ENCODE measurements at regions not wholly inside any gene's neighbourhood (a gene's known extent, or its start where the extent isn't known, plus 50 kb on each side); places are given as distances from the start of the nearest gene placed in this dataset.

DNA sequence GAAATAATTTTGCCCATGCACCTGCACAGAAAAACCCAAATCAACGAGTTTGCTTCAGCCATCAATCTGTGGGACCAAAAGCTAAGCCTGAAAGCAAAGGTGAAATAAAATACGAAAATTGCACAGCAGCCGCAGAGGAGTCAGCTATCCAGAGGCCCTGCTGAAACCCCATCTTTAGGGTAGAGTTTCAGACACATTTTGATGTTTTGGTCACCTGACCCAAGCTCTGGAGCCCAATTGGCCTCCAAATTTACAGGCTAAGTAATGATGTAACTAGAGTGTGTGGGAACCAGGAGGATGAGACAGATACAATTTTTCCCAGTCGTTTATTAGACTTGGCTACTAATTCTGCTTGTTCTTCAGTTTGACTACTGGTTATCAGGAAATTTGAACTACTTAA, 308.6 kb upstream of the ATP11B start:
- WGBS, result 78% methylated on average over 4 of the region's 4 CpGs
- no peaks in the 10 kb centered on the region for H3K27me3 ChIP-seq
- TF ChIP-seq CTCF (IDR thresholded peaks at IDR 0.05), result no peak
- TF ChIP-seq POLR2A (IDR thresholded peaks at IDR 0.05), result no peak
- TF ChIP-seq POLR2AphosphoS5 (IDR thresholded peaks at IDR 0.05), result no peak
- no peak for TF ChIP-seq EP300 (IDR thresholded peaks at IDR 0.05)
- no peak for DNase-seq (ENCODE audit: low spot score in 2 of 2)
- H3K4me1 ChIP-seq, result peaks cover 15% of the 10 kb centered on the region
- no peak overlapping the region for H3K27ac ChIP-seq
- H3K9me3 ChIP-seq, result no peaks in the 10 kb centered on the region
- no peaks in the 10 kb centered on the region for H3K36me3 ChIP-seq
- no peak overlapping the region for H3K4me3 ChIP-seq

DNA sequence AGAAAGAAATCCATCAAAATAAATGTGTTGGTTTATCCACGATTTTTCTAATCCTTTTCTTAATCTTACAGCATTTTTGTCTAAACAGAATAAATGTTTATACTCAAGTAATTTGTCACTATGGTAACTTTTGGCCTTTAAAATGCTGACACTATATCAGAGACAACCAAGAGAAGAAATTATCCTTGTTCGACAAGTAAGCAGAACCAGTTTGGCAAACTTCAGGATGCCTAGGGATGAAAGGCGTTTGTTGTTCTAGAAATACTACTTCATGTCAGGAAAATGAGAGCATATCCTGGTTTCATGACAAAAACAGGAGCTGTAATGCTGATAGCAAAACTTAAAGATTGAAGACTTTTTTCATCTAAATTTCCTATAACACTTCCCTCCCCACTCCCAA, 308.0 kb upstream of the ATP11B start:
- no peak for DNase-seq (ENCODE audit: low spot score in 2 of 2)
- no peak overlapping the region for H3K4me3 ChIP-seq
- WGBS, result 27% methylated on average over 3 of the region's 3 CpGs
- H3K9me3 ChIP-seq, result no peaks in the 10 kb centered on the region
- peak overlapping the region; percentile 47 for H3K27ac ChIP-seq
- TF ChIP-seq EP300 (IDR thresholded peaks at IDR 0.05), result no peak
- no peak for TF ChIP-seq POLR2AphosphoS5 (IDR thresholded peaks at IDR 0.05)
- no peak for TF ChIP-seq POLR2A (IDR thresholded peaks at IDR 0.05)
- TF ChIP-seq CTCF (IDR thresholded peaks at IDR 0.05), result no peak
- peaks cover 15% of the 10 kb centered on the region for H3K4me1 ChIP-seq
- H3K27me3 ChIP-seq, result no peaks in the 10 kb centered on the region
- no peaks in the 10 kb centered on the region for H3K36me3 ChIP-seq

DNA sequence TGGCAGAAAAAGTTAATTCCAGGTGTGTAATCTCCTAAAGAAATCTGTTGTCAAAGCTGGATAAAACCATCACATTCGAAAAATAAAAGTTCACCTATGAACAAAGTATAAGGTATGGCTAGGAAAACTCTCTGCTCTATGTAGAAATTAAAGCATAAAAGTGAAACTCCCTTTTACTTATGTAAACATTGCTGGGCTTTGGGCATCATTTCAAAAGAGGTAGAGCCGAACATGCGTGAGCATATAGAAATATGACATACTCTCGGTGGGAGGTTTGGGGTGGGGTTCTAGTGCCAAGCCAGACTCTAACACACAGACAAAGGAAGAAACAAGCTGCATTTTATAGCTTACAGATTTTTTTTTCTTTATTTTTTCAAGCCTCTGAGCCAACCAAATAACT, 306.8 kb upstream of the ATP11B start:
- WGBS, result 32% methylated on average over 4 of the region's 4 CpGs
- Histone ChIP-seq H3K36me3 (no peaks in the 10 kb centered on the region), H3K27ac (peak overlapping the region; percentile 47), H3K4me1 (peaks cover 15% of the 10 kb centered on the region), H3K9me3 (no peaks in the 10 kb centered on the region), H3K27me3 (no peaks in the 10 kb centered on the region), H3K4me3 (no peak overlapping the region)
- no peak for DNase-seq (ENCODE audit: low spot score in 2 of 2)
- TF ChIP-seq CTCF (IDR thresholded peaks at IDR 0.05), result no peak
- TF ChIP-seq POLR2AphosphoS5 (IDR thresholded peaks at IDR 0.05), result no peak
- TF ChIP-seq EP300 (IDR thresholded peaks at IDR 0.05), result no peak
- no peak for TF ChIP-seq POLR2A (IDR thresholded peaks at IDR 0.05)

- no peak overlapping the region for H3K27ac ChIP-seq
- no peaks in the 10 kb centered on the region for H3K27me3 ChIP-seq
- no peaks in the 10 kb centered on the region for H3K9me3 ChIP-seq
- TF ChIP-seq EP300 (IDR thresholded peaks at IDR 0.05), result no peak
- H3K36me3 ChIP-seq, result no peaks in the 10 kb centered on the region
- H3K4me3 ChIP-seq, result no peak overlapping the region
- WGBS, result 39% methylated on average over 3 of the region's 3 CpGs
- peaks cover 15% of the 10 kb centered on the region for H3K4me1 ChIP-seq
- no peak for DNase-seq (ENCODE audit: low spot score in 2 of 2)
Measured at GRCh38 chr3:182487143-182487542, 306.2 kb upstream of the ATP11B start.

GRCh38 chr3:182487611-182488010, 305.7 kb upstream of the ATP11B start:
- Histone ChIP-seq H3K4me1 (peaks cover 15% of the 10 kb centered on the region), H3K36me3 (no peaks in the 10 kb centered on the region), H3K9me3 (no peaks in the 10 kb centered on the region), H3K27ac (no peak overlapping the region), H3K27me3 (no peaks in the 10 kb centered on the region), H3K4me3 (no peak overlapping the region)
- 80% methylated on average over 2 of the region's 2 CpGs for WGBS
- TF ChIP-seq POLR2A (IDR thresholded peaks at IDR 0.05) (no peak), POLR2AphosphoS5 (IDR thresholded peaks at IDR 0.05) (no peak), CTCF (IDR thresholded peaks at IDR 0.05) (no peak), EP300 (IDR thresholded peaks at IDR 0.05) (no peak)
- no peak for DNase-seq (ENCODE audit: low spot score in 2 of 2)

All from suprapubic skin (tissue), 4 donors.